Thoracic aorta (tissue), 2 donors: ENCODE measurements at regions not wholly inside any gene's neighbourhood (a gene's known extent, or its start where the extent isn't known, plus 50 kb on each side); places are given as distances from the start of the nearest gene placed in this dataset.

Experiments used
- ATAC-seq: fragments of 150-250 bp; one replicate; pipeline ENCODE4 v1.8.0; 2017; ENCODE audit warnings: low read depth; ENCODE audit not compliant: insufficient number of reproducible peaks, low FRiP score
- DNase-seq: peaks from one replicate; pipeline ENCODE4 v3.0.0-alpha.2; 2020; ENCODE audit warnings: low spot score
- H3K27ac ChIP-seq, 2 donors: fragments of 200-600 bp; sonication (generic); 1 replicate in 1 of 2; 2 replicates in 1 of 2; pipeline ENCODE4 v1.5.1; 2016; ENCODE audit warnings: mild to moderate bottlenecking in 2 of 2, moderate library complexity in 2 of 2
- H3K27me3 ChIP-seq: fragments of 200-600 bp; sonication (generic); replicated peaks from 2 replicates; pipeline ENCODE4 v1.6.0; 2016; ENCODE audit warnings: mild to moderate bottlenecking; ENCODE audit not compliant: insufficient read depth
- H3K36me3 ChIP-seq: fragments of 200-600 bp; sonication (generic); one replicate; pipeline ENCODE4 v1.5.1; 2016
- H3K4me1 ChIP-seq, 2 donors: fragments of 200-600 bp; sonication (generic); 1 replicate in 1 of 2; 2 replicates in 1 of 2; pipeline versions ENCODE4 v1.5.1 to v1.6.0; 2016; ENCODE audit warnings: low read depth in 2 of 2, mild to moderate bottlenecking in 1 of 2; ENCODE audit not compliant: control insufficient read depth in 1 of 2
- H3K4me3 ChIP-seq: fragments of 200-600 bp; sonication (generic); 2 replicates; pipeline ENCODE4 v1.5.1; 2016; ENCODE audit warnings: mild to moderate bottlenecking
- H3K9me3 ChIP-seq: fragments of 200-600 bp; sonication (generic); 2 replicates; pipeline ENCODE4 v1.5.1; 2016
- CTCF ChIP-seq: fragments of 200-600 bp; sonication (generic); IDR thresholded peaks from one replicate; pipeline ENCODE4 v1.5.1; 2019; ENCODE audit warnings: antibody characterized with exemption

GRCh38 chr5:35377653-35378052 is 147.4 kb upstream of the PRLR start:
- Histone ChIP-seq H3K4me3 (no peak overlapping the region), H3K4me1 (no peaks in the 10 kb centered on the region), H3K27me3 (no peaks in the 10 kb centered on the region), H3K36me3 (no peaks in the 10 kb centered on the region), H3K27ac (no peak overlapping the region), H3K9me3 (no peaks in the 10 kb centered on the region)
- ATAC-seq: no peak
- TF ChIP-seq CTCF: no peak
- no peak for DNase-seq

- no peak for TF ChIP-seq CTCF
These were observed 144.3 kb upstream of the PRLR start for GRCh38 chr5:35374584-35374983.

GRCh38 chr5:35373249-35373648 is 143.0 kb upstream of the PRLR start:
- Histone ChIP-seq H3K27me3 (no peaks in the 10 kb centered on the region), H3K4me1 (no peaks in the 10 kb centered on the region), H3K4me3 (no peak overlapping the region), H3K36me3 (no peaks in the 10 kb centered on the region), H3K9me3 (no peaks in the 10 kb centered on the region), H3K27ac (no peak overlapping the region)
- DNase-seq (no peak), ATAC-seq (no peak)
- no peak for TF ChIP-seq CTCF

More at GRCh38 chr5:35374584-35374983, 144.3 kb upstream of the PRLR start:
- no peak for DNase-seq
- Histone ChIP-seq H3K4me1 (no peaks in the 10 kb centered on the region), H3K9me3 (no peaks in the 10 kb centered on the region), H3K27ac (no peak overlapping the region), H3K36me3 (no peaks in the 10 kb centered on the region), H3K27me3 (no peaks in the 10 kb centered on the region), H3K4me3 (no peak overlapping the region)
- ATAC-seq: no peak

- H3K4me1 ChIP-seq: no peaks in the 10 kb centered on the region
- no peak overlapping the region for H3K4me3 ChIP-seq
- no peak overlapping the region for H3K27ac ChIP-seq
- no peak for ATAC-seq
- DNase-seq: no peak
- no peak for TF ChIP-seq CTCF
- no peaks in the 10 kb centered on the region for H3K9me3 ChIP-seq
- H3K36me3 ChIP-seq: no peaks in the 10 kb centered on the region
- no peaks in the 10 kb centered on the region for H3K27me3 ChIP-seq
These were observed 142.2 kb upstream of the PRLR start for GRCh38 chr5:35372482-35372881.

GRCh38 chr5:35371951-35372426 is 141.7 kb upstream of the PRLR start:
- no peak for ATAC-seq
- no peak overlapping the region for H3K27ac ChIP-seq
- TF ChIP-seq CTCF: no peak

More at GRCh38 chr5:35371951-35372426, 141.7 kb upstream of the PRLR start:
- H3K4me3 ChIP-seq: no peak overlapping the region
- no peak for DNase-seq
- no peaks in the 10 kb centered on the region for H3K36me3 ChIP-seq
- H3K9me3 ChIP-seq: no peaks in the 10 kb centered on the region
- H3K27me3 ChIP-seq: no peaks in the 10 kb centered on the region
- H3K4me1 ChIP-seq: no peaks in the 10 kb centered on the region
